Esophagus (tissue), 2 donors: ENCODE measurements at regions not wholly inside any gene's neighbourhood (a gene's known extent, or its start where the extent isn't known, plus 50 kb on each side); places are given as distances from the start of the nearest gene placed in this dataset.

Experiments used
- H3K27ac ChIP-seq, 2 donors: one replicate each; pipeline ENCODE4 v1.5.1; 2013; ENCODE audit warnings: low read depth in 2 of 2, mild to moderate bottlenecking in 2 of 2, inconsistent platforms in 1 of 2, low read length in 1 of 2, moderate library complexity in 1 of 2
- H3K27me3 ChIP-seq, 2 donors: one replicate each; pipeline ENCODE4 v1.6.1; 2013; ENCODE audit warnings: low read length in 2 of 2, control low read depth in 1 of 2, mild to moderate bottlenecking in 1 of 2; ENCODE audit not compliant: insufficient read depth in 2 of 2, control insufficient read depth in 1 of 2
- H3K36me3 ChIP-seq, 2 donors: one replicate each; pipeline ENCODE4 v1.6.1; 2013; ENCODE audit warnings: low read length in 1 of 2; ENCODE audit not compliant: control insufficient read depth in 2 of 2, insufficient read depth in 2 of 2
- H3K4me1 ChIP-seq, 2 donors: one replicate each; pipeline ENCODE4 v1.6.1; 2013; ENCODE audit warnings: low read length in 1 of 2; ENCODE audit not compliant: control insufficient read depth in 2 of 2, insufficient read depth in 2 of 2
- H3K4me3 ChIP-seq, 2 donors: one replicate each; pipeline ENCODE4 v1.5.1; 2013; ENCODE audit warnings: low read length in 2 of 2, mild to moderate bottlenecking in 2 of 2, low read depth in 1 of 2, moderate library complexity in 1 of 2
- H3K9me3 ChIP-seq, 2 donors: one replicate each; pipeline ENCODE4 v1.6.1; 2013; ENCODE audit warnings: mild to moderate bottlenecking in 2 of 2, low read depth in 1 of 2, low read length in 1 of 2, moderate library complexity in 1 of 2; ENCODE audit not compliant: control insufficient read depth in 2 of 2, insufficient read depth in 1 of 2
- WGBS, 2 donors: extraction: QIAGEN DNeasy Blood & Tissue Kit; methylation state at CpG; one replicate each; pipeline ENCODE4 v1.1.7; 2013; 5-methylcytosine and 5-hydroxymethylcytosine counted together
- donor health status: healthy with polysubstance abuse.
- donor health status: Bipolar disorder and iron deficiency.

- H3K36me3 ChIP-seq: no peaks in the 10 kb centered on the region
- WGBS, 2 donors: 79 to 82% methylated on average over 16 of the region's 16 CpGs
- no peaks in the 10 kb centered on the region for H3K4me1 ChIP-seq
- no peak overlapping the region for H3K27ac ChIP-seq
- no peaks in the 10 kb centered on the region for H3K27me3 ChIP-seq
- H3K9me3 ChIP-seq: peaks cover 1 to 5% of the 10 kb centered on the region in 2 donors
- no peak overlapping the region for H3K4me3 ChIP-seq
Observed at GRCh38 chr22:49274754-49275380, 552.8 kb downstream of the BRD1 start.

GRCh38 chr22:49272546-49273125 is 555.0 kb downstream of the BRD1 start:
- Histone ChIP-seq H3K4me3 (no peak overlapping the region), H3K27ac (no peak overlapping the region), H3K4me1 (no peaks in the 10 kb centered on the region), H3K27me3 (no peaks in the 10 kb centered on the region), H3K9me3 (peaks cover 3 to 8% of the 10 kb centered on the region in 2 donors), H3K36me3 (no peaks in the 10 kb centered on the region)
- 77 to 78% methylated on average over 17 of the region's 17 CpGs for WGBS, 2 donors

- Histone ChIP-seq H3K27ac (no peak overlapping the region), H3K9me3 (peaks cover 3 to 7% of the 10 kb centered on the region in 2 donors), H3K36me3 (no peaks in the 10 kb centered on the region), H3K4me3 (no peak overlapping the region), H3K4me1 (no peaks in the 10 kb centered on the region), H3K27me3 (no peaks in the 10 kb centered on the region)
- WGBS, 2 donors: 56 to 71% methylated on average over 5 of the region's 5 CpGs
Observed at GRCh38 chr22:49271831-49272230, 555.8 kb downstream of the BRD1 start.

GRCh38 chr22:49271369-49271727 is 556.3 kb downstream of the BRD1 start:
- Histone ChIP-seq H3K4me1 (no peaks in the 10 kb centered on the region), H3K4me3 (no peak overlapping the region), H3K9me3 (peaks cover 3 to 5% of the 10 kb centered on the region in 2 donors), H3K27me3 (no peaks in the 10 kb centered on the region), H3K36me3 (no peaks in the 10 kb centered on the region), H3K27ac (no peak overlapping the region)

DNA sequence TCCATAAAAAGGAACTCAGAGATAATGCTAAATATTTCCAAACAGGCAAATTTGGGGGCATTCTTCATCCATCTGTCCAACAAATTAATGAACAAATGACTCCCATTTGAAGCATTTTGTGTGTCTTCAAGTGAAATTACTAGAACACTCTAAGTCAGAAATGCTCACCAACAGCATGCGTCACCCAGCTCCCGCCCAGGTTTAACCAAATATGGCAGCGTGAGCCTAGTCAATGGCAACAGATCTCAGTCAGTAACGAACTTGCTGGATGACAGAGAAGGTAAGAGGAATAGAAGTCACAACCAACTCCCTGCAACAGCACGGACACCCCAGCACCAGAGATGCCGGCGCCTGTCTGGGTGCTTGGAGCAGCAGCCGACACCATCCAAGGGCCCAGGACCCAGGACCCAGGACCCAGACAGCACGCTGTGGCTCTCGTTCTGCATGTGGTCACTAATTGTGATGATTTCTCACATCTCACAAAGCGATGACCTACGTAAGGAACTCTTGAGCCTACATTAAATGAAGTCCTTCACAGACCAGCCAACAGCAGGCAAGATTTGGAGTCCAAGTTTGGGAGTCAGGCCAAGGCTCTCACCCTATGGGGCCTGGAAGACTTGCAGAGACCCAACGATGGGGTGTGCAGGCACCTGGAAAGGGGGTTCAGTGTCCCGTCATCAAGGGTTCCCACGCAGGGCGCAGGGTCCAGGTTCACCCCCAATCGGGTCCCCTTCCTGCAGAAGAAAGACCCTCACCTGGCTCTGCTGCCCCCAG is 556.9 kb downstream of the BRD1 start:
- H3K27ac ChIP-seq: no peak overlapping the region
- no peaks in the 10 kb centered on the region for H3K4me1 ChIP-seq
- WGBS, 2 donors: 84 to 89% methylated on average over 17 of the region's 17 CpGs
- no peaks in the 10 kb centered on the region for H3K36me3 ChIP-seq
- no peak overlapping the region for H3K4me3 ChIP-seq
- H3K27me3 ChIP-seq: no peaks in the 10 kb centered on the region
- H3K9me3 ChIP-seq: peaks cover 3 to 5% of the 10 kb centered on the region in 2 donors

DNA sequence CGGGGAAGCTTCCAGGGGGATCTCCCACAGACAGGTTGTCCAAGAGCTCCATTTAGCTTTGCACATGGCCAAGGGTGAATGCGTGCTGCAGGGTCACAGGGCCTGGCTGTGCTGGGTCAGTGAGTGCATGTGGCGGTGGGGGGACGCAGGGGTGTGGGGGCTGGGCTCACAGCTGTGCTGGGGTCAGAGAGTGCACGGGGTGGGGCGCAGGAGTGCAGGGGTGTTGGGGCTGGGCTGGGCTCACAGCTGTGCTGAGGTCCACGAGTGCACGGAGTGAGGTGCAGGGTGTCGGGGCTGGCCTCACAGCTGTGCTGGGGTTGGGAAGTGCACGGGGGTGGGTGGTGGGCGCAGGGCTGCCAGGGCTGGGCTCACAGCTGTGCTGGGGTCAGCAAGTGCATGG is 557.7 kb downstream of the BRD1 start:
- Histone ChIP-seq H3K9me3 (peaks cover 3 to 5% of the 10 kb centered on the region in 2 donors), H3K36me3 (no peaks in the 10 kb centered on the region), H3K27ac (no peak overlapping the region), H3K4me3 (no peak overlapping the region), H3K4me1 (no peaks in the 10 kb centered on the region), H3K27me3 (no peaks in the 10 kb centered on the region)
- WGBS, 2 donors: 8 to 9% methylated on average over 8 to 11 of the region's 11 CpGs

GRCh38 chr22:49269371-49269770 is 558.3 kb downstream of the BRD1 start:
- WGBS, 2 donors: 6 to 7% methylated on average over 6 of the region's 6 CpGs
- H3K27ac ChIP-seq: no peak overlapping the region
- H3K4me1 ChIP-seq: no peaks in the 10 kb centered on the region
- H3K27me3 ChIP-seq: no peaks in the 10 kb centered on the region
- no peak overlapping the region for H3K4me3 ChIP-seq
- H3K36me3 ChIP-seq: no peaks in the 10 kb centered on the region
- peaks cover 3 to 5% of the 10 kb centered on the region in 2 donors for H3K9me3 ChIP-seq

DNA sequence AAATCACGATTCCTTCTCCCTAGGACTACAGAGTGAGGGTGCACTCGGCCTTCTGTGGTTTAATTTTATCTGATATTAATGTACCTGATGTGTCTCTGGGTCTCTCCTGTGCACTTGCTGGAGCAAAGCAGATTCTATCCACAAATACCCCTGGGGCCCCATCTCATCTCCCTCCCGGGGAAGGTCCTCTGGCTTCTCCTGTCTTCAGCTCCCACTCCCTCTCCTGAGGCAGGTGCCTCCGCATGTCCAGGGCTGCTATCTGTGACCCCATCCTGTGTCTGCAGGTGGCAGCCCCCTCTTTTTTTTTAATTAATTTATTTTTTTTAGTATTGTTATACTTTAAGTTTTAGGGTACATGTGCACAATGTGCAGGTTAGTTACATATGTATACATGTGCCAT is 558.7 kb downstream of the BRD1 start:
- 42 to 49% methylated on average over 4 of the region's 4 CpGs for WGBS, 2 donors
- no peaks in the 10 kb centered on the region for H3K27me3 ChIP-seq
- peaks cover 3 to 5% of the 10 kb centered on the region in 2 donors for H3K9me3 ChIP-seq
- H3K4me3 ChIP-seq: no peak overlapping the region
- no peaks in the 10 kb centered on the region for H3K4me1 ChIP-seq
- H3K27ac ChIP-seq: no peak overlapping the region
- H3K36me3 ChIP-seq: no peaks in the 10 kb centered on the region

- WGBS, 2 donors: 45 to 47% methylated on average over 7 of the region's 7 CpGs
- Histone ChIP-seq H3K36me3 (no peaks in the 10 kb centered on the region), H3K27ac (no peak overlapping the region), H3K4me3 (no peak overlapping the region), H3K9me3 (peaks cover 3 to 5% of the 10 kb centered on the region in 2 donors), H3K27me3 (no peaks in the 10 kb centered on the region), H3K4me1 (no peaks in the 10 kb centered on the region)
Observed at GRCh38 chr22:49267996-49268395, 559.7 kb downstream of the BRD1 start.
